ENCODE measurements at regions not wholly inside any gene's neighbourhood (a gene's known extent, or its start where the extent isn't known, plus 50 kb on each side); places are given as distances from the start of the nearest gene placed in this dataset.

GRCh38 chr4:125729171-125729570 lies 414.4 kb downstream of the FAT4 start:
- ChIA-PET CTCF (interaction anchor here (1.6 to 3.1 kb wide), 3 partner anchors 11 to 26 kb away, joined by 3 to 14 read pairs (median 6); no protein-coding TSS in a partner anchor), POLR2A (interaction anchor here (1.7 kb wide), 1 partner anchor 11 kb away, joined by 3 read pairs; no protein-coding TSS in a partner anchor)
- Histone ChIP-seq H3K36me3 (ENCODE audit: control insufficient read depth in 2 of 2, extremely low read depth in 1 of 2, insufficient read depth in 2 of 2, low read length in 2 of 2) (no peaks in the 10 kb centered on the region), H2AFZ (ENCODE audit: low read depth, low read length) (no peak overlapping the region), H3K9me1 (replicated peaks; ENCODE audit: control insufficient read depth, extremely low read depth, insufficient read depth, low read length) (no peaks in the 10 kb centered on the region), H3K27ac (ENCODE audit: insufficient read depth, low read depth, low read length) (no peak overlapping the region), H3K9me3 (replicated peaks; ENCODE audit: control insufficient read depth, insufficient read depth, low read length) (no peaks in the 10 kb centered on the region), H3K4me2 (ENCODE audit: insufficient read depth, low read length) (no peak overlapping the region), H3K9ac (replicated peaks; ENCODE audit: extremely low read depth, insufficient read depth, low read length) (no peak overlapping the region), H3K27me3 (ENCODE audit: control insufficient read depth in 2 of 2, insufficient read depth in 2 of 2, low read length in 2 of 2) (no peaks in the 10 kb centered on the region), H3K79me2 (ENCODE audit: control insufficient read depth, insufficient read depth, low read length) (no peaks in the 10 kb centered on the region), H4K20me1 (replicated peaks; ENCODE audit: control insufficient read depth, extremely low read depth, insufficient read depth, low read length) (no peaks in the 10 kb centered on the region), H3K4me1 (ENCODE audit: control insufficient read depth, extremely low read depth, insufficient read depth, low read length) (peaks cover 13% of the 10 kb centered on the region), H3K4me3 (replicated peaks in 1 of 3; ENCODE audit: insufficient read depth in 1 of 3, low read depth in 1 of 3, low read length in 3 of 3) (no peak overlapping the region)
- DNase-seq (ENCODE audit: low read depth, low spot score) (no peak), FAIRE-seq (no peak)
- dilution Hi-C loops (cut with MboI; ENCODE audit: extremely low pct_ligation_motif_present, low sequenced_read_pairs) (no loop called here), intact Hi-C loops (cut with micrococcal nuclease) (no loop called here)
- BruUV-seq (replicated peaks): no TSS peak
- no peak for TF ChIP-seq FOS (IDR thresholded peaks at IDR 0.05; ENCODE audit: borderline replicate concordance, insufficient read depth, low read length)
- TF ChIP-seq EZH2 (IDR thresholded peaks at IDR 0.05; ENCODE audit: borderline replicate concordance, low read depth, low read length, severe bottlenecking): no peak
- no peak for TF ChIP-seq GATA2 (IDR thresholded peaks at IDR 0.05; ENCODE audit: insufficient read depth, insufficient read length, low read depth, low read length)
- TF ChIP-seq MYC (IDR thresholded peaks at IDR 0.05; ENCODE audit: low read depth, low read length): no peak
- no peak for TF ChIP-seq POLR2AphosphoS5 (IDR thresholded peaks at IDR 0.05; ENCODE audit: insufficient read depth, low read depth, low read length)
- TF ChIP-seq, protein P1, sequence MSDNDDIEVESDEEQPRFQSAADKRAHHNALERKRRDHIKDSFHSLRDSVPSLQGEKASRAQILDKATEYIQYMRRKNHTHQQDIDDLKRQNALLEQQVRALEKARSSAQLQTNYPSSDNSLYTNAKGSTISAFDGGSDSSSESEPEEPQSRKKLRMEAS (IDR thresholded peaks at IDR 0.05; ENCODE audit: insufficient read depth, insufficient read length): no peak
- TF ChIP-seq CTCF (IDR thresholded peaks at IDR 0.05; ENCODE audit: extremely low read depth in 1 of 2, insufficient read depth in 1 of 2, low read depth in 1 of 2, low read length in 2 of 2): no peak
- no peak for TF ChIP-seq POLR2A (IDR thresholded peaks at IDR 0.05; ENCODE audit: low read depth, low read length)
- no peak for TF ChIP-seq JUN (IDR thresholded peaks at IDR 0.05; ENCODE audit: borderline replicate concordance, insufficient read depth, insufficient read length, low read depth)
